ENCODE measurements at regions not wholly inside any gene's neighbourhood (a gene's known extent, or its start where the extent isn't known, plus 50 kb on each side); places are given as distances from the start of the nearest gene placed in this dataset.
"Not testable (repeated sequence)": the region's sequence is repeated elsewhere in the genome, so short reads cannot be mapped to it uniquely, and the experiment has no call there.

- Histone ChIP-seq H3K9me3 (ENCODE audit: control insufficient read depth, low read depth, low read length) (no peaks in the 10 kb centered on the region), H3K9ac (ENCODE audit: low read length) (no peak overlapping the region), H3K4me1 (ENCODE audit: control insufficient read depth, low read depth, low read length) (no peaks in the 10 kb centered on the region), H3K4me3 (ENCODE audit: low read length) (no peak overlapping the region), H3K36me3 (ENCODE audit: control insufficient read depth, low read depth, low read length) (no peaks in the 10 kb centered on the region), H3K27me3 (ENCODE audit: control insufficient read depth, insufficient read depth, low read length) (no peaks in the 10 kb centered on the region), H3K27ac (ENCODE audit: low read length) (no peak overlapping the region)
Measured at GRCh38 chr6:44028789-44029310, 98.4 kb downstream of the MRPL14 start.

DNA sequence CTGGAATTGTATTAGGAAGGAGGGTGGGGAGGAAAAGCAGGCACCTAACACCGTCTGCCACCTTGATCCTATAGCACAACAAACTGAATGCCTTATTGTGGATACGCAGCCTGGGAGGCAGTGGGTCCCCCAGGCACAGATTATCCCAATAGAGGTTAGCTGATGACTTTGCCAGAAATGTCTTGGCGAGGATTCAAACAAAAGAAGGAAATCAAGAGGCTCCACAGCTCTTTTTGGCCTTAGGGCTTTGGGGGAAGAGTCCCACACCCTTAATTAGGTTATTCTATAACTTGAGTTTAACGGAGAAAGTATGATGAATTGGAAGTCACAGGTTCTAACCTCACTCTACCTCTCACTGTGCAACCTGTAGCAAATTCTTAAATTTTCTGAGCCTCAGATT, 102.0 kb downstream of the MRPL14 start:
- no peak overlapping the region for H3K27ac ChIP-seq (ENCODE audit: low read length)
- H3K27me3 ChIP-seq (ENCODE audit: control insufficient read depth, insufficient read depth, low read length) = no peaks in the 10 kb centered on the region
- no peak overlapping the region for H3K4me3 ChIP-seq (ENCODE audit: low read length)
- H3K9me3 ChIP-seq (ENCODE audit: control insufficient read depth, low read depth, low read length) = no peaks in the 10 kb centered on the region
- H3K9ac ChIP-seq (ENCODE audit: low read length) = no peak overlapping the region
- no peaks in the 10 kb centered on the region for H3K4me1 ChIP-seq (ENCODE audit: control insufficient read depth, low read depth, low read length)
- no peaks in the 10 kb centered on the region for H3K36me3 ChIP-seq (ENCODE audit: control insufficient read depth, low read depth, low read length)

DNA sequence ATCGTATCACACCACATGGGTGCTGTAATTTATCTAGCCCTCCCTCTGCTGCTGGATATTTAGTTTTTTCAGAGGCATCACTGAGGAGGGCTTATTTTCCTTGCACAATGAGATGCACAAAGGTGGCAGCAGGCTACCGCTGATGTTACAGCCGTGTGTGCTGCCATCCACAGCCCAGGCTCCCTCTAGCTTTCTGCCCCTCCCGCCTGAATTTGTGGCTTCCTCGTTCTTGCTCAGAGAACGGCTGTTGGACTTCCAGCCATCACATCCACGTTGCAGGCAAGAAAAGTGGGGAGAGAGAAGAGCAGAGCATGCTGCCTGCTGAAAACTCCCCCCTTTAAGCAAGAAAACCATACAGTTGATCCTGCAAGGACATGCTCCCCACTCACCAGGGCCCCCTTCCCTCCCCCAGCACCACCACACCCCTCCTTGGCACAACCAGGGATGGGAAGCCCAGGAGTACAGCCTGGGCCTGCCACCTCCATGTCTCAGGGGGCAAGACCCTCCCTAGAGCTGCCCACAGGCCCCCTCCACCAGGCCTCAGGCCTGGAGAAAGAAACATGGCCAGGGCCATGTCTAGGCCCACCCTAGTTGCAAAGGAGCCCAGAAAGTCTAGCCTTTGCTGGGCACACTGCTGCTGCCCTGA, 102.6 kb downstream of the MRPL14 start:
- H3K9ac ChIP-seq (ENCODE audit: low read length) = no peak overlapping the region
- no peaks in the 10 kb centered on the region for H3K27me3 ChIP-seq (ENCODE audit: control insufficient read depth, insufficient read depth, low read length)
- no peak overlapping the region for H3K27ac ChIP-seq (ENCODE audit: low read length)
- H3K4me3 ChIP-seq (ENCODE audit: low read length) = no peak overlapping the region
- no peaks in the 10 kb centered on the region for H3K9me3 ChIP-seq (ENCODE audit: control insufficient read depth, low read depth, low read length)
- no peaks in the 10 kb centered on the region for H3K4me1 ChIP-seq (ENCODE audit: control insufficient read depth, low read depth, low read length)
- H3K36me3 ChIP-seq (ENCODE audit: control insufficient read depth, low read depth, low read length) = no peaks in the 10 kb centered on the region

DNA sequence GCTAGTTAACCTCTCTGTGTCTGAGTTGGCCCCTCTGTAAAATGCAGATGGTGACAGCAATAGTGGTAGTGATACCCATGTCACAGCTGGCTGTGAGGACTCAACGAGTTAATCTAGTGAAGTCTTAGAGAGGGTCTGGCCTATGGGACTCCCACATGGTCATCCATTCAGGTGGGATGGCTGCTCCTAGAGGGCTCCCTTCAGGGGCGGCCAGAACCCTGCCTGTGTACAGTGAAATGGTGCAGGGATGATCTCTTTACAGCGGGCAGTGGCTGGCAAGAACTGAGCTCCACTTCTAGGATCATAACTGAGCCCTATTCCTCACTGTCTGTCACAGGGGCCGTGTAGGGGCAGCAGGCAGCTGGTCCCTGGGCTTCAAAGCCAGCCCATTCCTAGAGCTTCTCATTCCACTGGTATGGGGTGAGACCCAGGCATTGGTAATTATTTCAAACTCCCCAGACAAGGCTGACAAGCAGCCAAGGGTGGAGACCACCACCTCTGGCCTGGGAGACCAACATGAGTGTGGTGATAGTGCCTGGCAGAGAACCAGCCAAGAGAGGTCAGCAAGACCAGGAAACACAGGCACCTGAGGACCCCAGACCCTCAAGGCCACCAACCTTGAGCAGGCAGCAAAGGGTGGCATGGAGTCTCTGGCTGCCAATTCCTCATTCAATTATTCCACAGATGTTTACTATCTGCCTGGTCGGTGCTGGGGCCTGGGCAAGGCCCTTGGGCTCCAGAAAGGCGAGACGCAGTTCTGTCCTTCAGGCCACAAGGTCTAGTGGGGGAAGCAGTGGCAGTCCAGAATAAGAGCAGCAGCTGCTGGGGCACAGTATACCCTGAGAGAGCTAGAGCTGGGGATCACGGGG, 103.4 kb downstream of the MRPL14 start:
- no peak overlapping the region for H3K4me3 ChIP-seq (ENCODE audit: low read length)
- H3K9ac ChIP-seq (ENCODE audit: low read length) = no peak overlapping the region
- H3K9me3 ChIP-seq (ENCODE audit: control insufficient read depth, low read depth, low read length) = no peaks in the 10 kb centered on the region
- H3K27ac ChIP-seq (ENCODE audit: low read length) = no peak overlapping the region
- no peaks in the 10 kb centered on the region for H3K27me3 ChIP-seq (ENCODE audit: control insufficient read depth, insufficient read depth, low read length)
- H3K36me3 ChIP-seq (ENCODE audit: control insufficient read depth, low read depth, low read length) = no peaks in the 10 kb centered on the region
- no peaks in the 10 kb centered on the region for H3K4me1 ChIP-seq (ENCODE audit: control insufficient read depth, low read depth, low read length)

DNA sequence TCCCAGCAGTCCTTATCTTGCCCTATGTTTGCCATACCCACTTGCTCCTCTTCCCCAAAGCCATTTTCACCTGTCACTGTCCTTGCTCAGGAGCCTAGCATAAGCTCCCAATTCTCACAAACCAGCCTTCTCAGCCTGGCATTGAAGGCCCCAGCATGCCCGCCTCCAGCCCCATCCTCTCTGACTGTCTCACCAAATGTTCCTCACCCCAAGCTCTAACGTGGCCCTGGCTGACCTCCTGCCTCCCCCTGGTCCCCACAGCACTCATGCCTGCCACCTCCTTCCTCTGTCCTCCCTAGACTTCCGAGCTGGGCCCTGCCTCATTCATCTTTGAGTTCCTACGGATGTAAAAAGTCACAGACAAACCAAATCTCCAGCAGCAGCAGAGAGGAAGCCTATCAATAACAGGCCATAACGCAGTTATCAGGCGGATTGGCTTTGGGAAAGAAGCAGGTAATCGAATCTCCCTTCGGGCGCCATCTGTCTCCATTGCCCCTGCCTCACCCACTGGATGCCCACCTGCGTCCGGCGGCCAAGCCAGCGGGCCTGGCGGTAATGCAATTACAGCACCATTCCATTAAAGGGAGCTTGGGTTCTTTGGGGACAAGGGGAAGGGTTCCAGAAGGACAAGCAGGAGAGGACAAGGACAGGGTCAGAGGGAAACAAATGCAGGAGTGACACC, 104.4 kb downstream of the MRPL14 start:
- no peak overlapping the region for H3K9ac ChIP-seq (ENCODE audit: low read length)
- no peak overlapping the region for H3K4me3 ChIP-seq (ENCODE audit: low read length)
- no peaks in the 10 kb centered on the region for H3K4me1 ChIP-seq (ENCODE audit: control insufficient read depth, low read depth, low read length)
- H3K9me3 ChIP-seq (ENCODE audit: control insufficient read depth, low read depth, low read length) = no peaks in the 10 kb centered on the region
- no peaks in the 10 kb centered on the region for H3K36me3 ChIP-seq (ENCODE audit: control insufficient read depth, low read depth, low read length)
- H3K27me3 ChIP-seq (ENCODE audit: control insufficient read depth, insufficient read depth, low read length) = no peaks in the 10 kb centered on the region
- no peak overlapping the region for H3K27ac ChIP-seq (ENCODE audit: low read length)

GRCh38 chr6:44022296-44022661, 105.0 kb downstream of the MRPL14 start:
- no peak overlapping the region for H3K27ac ChIP-seq (ENCODE audit: low read length)
- no peaks in the 10 kb centered on the region for H3K36me3 ChIP-seq (ENCODE audit: control insufficient read depth, low read depth, low read length)
- H3K4me3 ChIP-seq (ENCODE audit: low read length) = no peak overlapping the region
- no peaks in the 10 kb centered on the region for H3K4me1 ChIP-seq (ENCODE audit: control insufficient read depth, low read depth, low read length)
- no peaks in the 10 kb centered on the region for H3K27me3 ChIP-seq (ENCODE audit: control insufficient read depth, insufficient read depth, low read length)
- no peak overlapping the region for H3K9ac ChIP-seq (ENCODE audit: low read length)
- no peaks in the 10 kb centered on the region for H3K9me3 ChIP-seq (ENCODE audit: control insufficient read depth, low read depth, low read length)

- Histone ChIP-seq H3K27ac (ENCODE audit: low read length) (no peak overlapping the region), H3K36me3 (ENCODE audit: control insufficient read depth, low read depth, low read length) (no peaks in the 10 kb centered on the region), H3K4me3 (ENCODE audit: low read length) (no peak overlapping the region), H3K4me1 (ENCODE audit: control insufficient read depth, low read depth, low read length) (no peaks in the 10 kb centered on the region), H3K27me3 (ENCODE audit: control insufficient read depth, insufficient read depth, low read length) (no peaks in the 10 kb centered on the region), H3K9me3 (ENCODE audit: control insufficient read depth, low read depth, low read length) (no peaks in the 10 kb centered on the region), H3K9ac (ENCODE audit: low read length) (no peak overlapping the region)
Measured at GRCh38 chr6:44021589-44022295, 105.5 kb downstream of the MRPL14 start.

DNA sequence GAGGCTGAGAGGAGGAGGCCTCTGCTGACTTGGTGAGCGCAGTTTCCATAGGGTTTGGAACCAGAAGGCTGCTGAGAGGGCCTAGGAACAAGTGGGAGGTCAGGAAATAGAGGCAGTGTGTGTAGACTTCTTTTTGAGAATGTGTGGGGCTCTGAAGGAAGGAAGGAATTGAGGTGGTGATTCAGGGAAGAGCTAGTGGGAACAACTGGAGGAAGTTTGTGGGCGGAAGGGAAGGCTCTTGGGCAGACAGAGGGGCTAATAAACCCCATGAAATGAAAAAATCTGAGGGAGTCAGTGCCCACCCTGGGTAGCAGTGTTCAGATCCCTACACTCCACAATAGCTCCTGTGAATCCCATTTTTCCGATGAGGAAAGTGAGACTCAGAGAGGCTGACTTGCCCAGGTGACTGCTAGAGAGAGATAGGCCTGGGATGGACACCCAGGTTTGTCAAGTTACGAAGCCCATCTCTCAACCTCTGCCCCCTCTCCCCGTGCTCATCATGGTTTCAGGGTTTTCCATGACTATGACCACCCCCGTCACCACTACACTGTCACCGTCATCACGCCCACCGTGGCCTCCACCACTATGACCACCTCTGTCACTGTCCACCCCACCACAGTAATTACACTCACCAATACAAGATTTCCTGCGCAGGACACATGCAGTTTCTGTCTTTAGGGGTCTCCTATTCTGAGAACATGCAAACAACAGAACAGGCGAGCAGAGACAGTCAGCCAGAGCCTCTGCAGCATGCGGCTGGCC, 106.4 kb downstream of the MRPL14 start:
- no peak overlapping the region for H3K9ac ChIP-seq (ENCODE audit: low read length)
- no peaks in the 10 kb centered on the region for H3K27me3 ChIP-seq (ENCODE audit: control insufficient read depth, insufficient read depth, low read length)
- no peaks in the 10 kb centered on the region for H3K36me3 ChIP-seq (ENCODE audit: control insufficient read depth, low read depth, low read length)
- H3K27ac ChIP-seq (ENCODE audit: low read length) = no peak overlapping the region
- H3K9me3 ChIP-seq (ENCODE audit: control insufficient read depth, low read depth, low read length) = no peaks in the 10 kb centered on the region
- peaks cover 4% of the 10 kb centered on the region for H3K4me1 ChIP-seq (ENCODE audit: control insufficient read depth, low read depth, low read length)
- H3K4me3 ChIP-seq (ENCODE audit: low read length) = no peak overlapping the region

DNA sequence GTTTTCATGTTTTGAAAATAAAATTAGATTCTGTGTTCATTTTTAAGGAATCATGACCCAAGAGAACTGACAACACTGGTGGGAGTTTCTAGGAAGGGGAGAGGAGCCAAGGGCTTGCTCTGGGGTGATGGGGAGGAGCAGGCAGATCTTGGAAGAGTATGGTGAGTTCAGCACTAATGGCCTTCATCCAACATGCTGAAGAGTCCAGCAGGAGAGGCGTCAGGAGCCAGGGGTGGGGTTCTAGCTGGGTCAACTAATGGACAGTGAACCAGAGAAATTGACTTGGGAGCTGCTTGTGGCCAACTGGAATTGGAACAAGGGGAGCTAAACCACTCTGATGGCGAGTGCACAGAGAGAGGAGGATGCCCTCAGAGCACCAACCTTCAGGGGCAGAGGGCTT, 107.1 kb downstream of the MRPL14 start:
- Histone ChIP-seq H3K27me3 (ENCODE audit: control insufficient read depth, insufficient read depth, low read length) (no peaks in the 10 kb centered on the region), H3K4me1 (ENCODE audit: control insufficient read depth, low read depth, low read length) (peaks cover 4% of the 10 kb centered on the region), H3K36me3 (ENCODE audit: control insufficient read depth, low read depth, low read length) (no peaks in the 10 kb centered on the region), H3K4me3 (ENCODE audit: low read length) (no peak overlapping the region), H3K9ac (ENCODE audit: low read length) (no peak overlapping the region), H3K9me3 (ENCODE audit: control insufficient read depth, low read depth, low read length) (no peaks in the 10 kb centered on the region), H3K27ac (ENCODE audit: low read length) (no peak overlapping the region)

DNA sequence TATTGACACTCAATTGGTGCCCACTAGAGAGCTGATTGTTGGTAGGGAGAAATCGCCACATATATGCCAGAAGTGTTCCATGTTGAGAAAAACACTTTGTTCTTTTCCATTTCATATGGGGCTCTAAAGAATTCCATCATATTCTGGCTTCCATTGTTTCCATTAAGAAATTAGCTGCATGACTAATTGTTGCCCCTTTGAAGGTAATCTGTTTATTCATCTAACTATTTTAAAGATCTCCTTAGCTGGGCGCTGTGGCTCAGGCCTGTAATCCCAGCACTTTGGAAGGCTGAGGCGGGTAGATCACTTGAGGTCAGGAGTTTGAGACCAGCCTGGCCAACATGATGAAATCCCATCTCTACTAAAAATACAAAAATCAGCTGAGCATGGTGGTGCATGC, 109.9 kb downstream of the MRPL14 start:
- H3K36me3 ChIP-seq (ENCODE audit: control insufficient read depth, low read depth, low read length); H3K4me1 ChIP-seq (ENCODE audit: control insufficient read depth, low read depth, low read length); H3K27ac ChIP-seq (ENCODE audit: low read length): not testable (repeated sequence)

More for the DNA sequence above, 109.9 kb downstream of the MRPL14 start:
- H3K27me3 ChIP-seq (ENCODE audit: control insufficient read depth, insufficient read depth, low read length); H3K9ac ChIP-seq (ENCODE audit: low read length); H3K4me3 ChIP-seq (ENCODE audit: low read length); H3K9me3 ChIP-seq (ENCODE audit: control insufficient read depth, low read depth, low read length): not testable (repeated sequence)
